Keratinocyte (primary cell): ENCODE measurements at regions not wholly inside any gene's neighbourhood (a gene's known extent, or its start where the extent isn't known, plus 50 kb on each side); places are given as distances from the start of the nearest gene placed in this dataset.

ENCODE experiments used
- DNase-seq: peaks from one replicate; pipeline ENCODE4 v3.0.0-alpha.2; 2011; ENCODE audit warnings: low read depth, missing footprints, low spot score
- FAIRE-seq: peaks from 2 replicates; lab custom pipeline; 2011; peaks lifted over from hg19 to GRCh38; lab: Jason Lieb, UNC
- H2AFZ ChIP-seq: 2 replicates; pipeline ENCODE4 v1.6.0; 2012; ENCODE audit warnings: low read length, control low read depth, inconsistent platforms; ENCODE audit not compliant: control insufficient read depth
- H3K27ac ChIP-seq: 2 replicates; pipeline ENCODE4 v1.5.1; 2011; ENCODE audit warnings: low read length; ENCODE audit not compliant: control insufficient read depth, insufficient read depth
- H3K27me3 ChIP-seq: 3 replicates; pipeline ENCODE4 v1.6.0; 2011; ENCODE audit warnings: low read length; ENCODE audit not compliant: control insufficient read depth, insufficient read depth; ENCODE audit errors: extremely low read depth
- H3K36me3 ChIP-seq, 2 experiments: 2 replicates in 1 of 2; 3 replicates in 1 of 2; pipeline ENCODE4 v1.5.1; 2011; ENCODE audit warnings: low read length in 2 of 2, mild to moderate bottlenecking in 1 of 2; ENCODE audit not compliant: control insufficient read depth in 2 of 2, insufficient read depth in 2 of 2; ENCODE audit errors: extremely low read depth in 1 of 2
- H3K4me1 ChIP-seq: 3 replicates; pipeline ENCODE4 v1.5.1; 2011; ENCODE audit warnings: low read length; ENCODE audit not compliant: control insufficient read depth, insufficient read depth; ENCODE audit errors: extremely low read depth
- H3K4me2 ChIP-seq: 3 replicates; pipeline ENCODE4 v1.6.0; 2011; ENCODE audit warnings: low read depth, low read length; ENCODE audit not compliant: control insufficient read depth, insufficient read depth; ENCODE audit errors: extremely low read depth
- H3K4me3 ChIP-seq, 3 experiments: fragments of 200-600 bp in 1 of 3; sonication (generic) in 1 of 3; 2 replicates in 2 of 3; 3 replicates in 1 of 3; pipeline ENCODE4 v1.5.1; 2011 to 2016; ENCODE audit warnings: low read length in 3 of 3, mild to moderate bottlenecking in 3 of 3, control low read depth in 2 of 3, inconsistent platforms in 1 of 3, low read depth in 1 of 3, mixed read lengths in 1 of 3, mixed run types in 1 of 3, moderate library complexity in 1 of 3; ENCODE audit not compliant: control insufficient read depth in 2 of 3, insufficient read depth in 2 of 3; ENCODE audit errors: extremely low read depth in 1 of 3
- H3K79me2 ChIP-seq: 2 replicates; pipeline ENCODE4 v1.6.0; 2012; ENCODE audit warnings: low read length; ENCODE audit not compliant: control insufficient read depth, insufficient read depth
- H3K9ac ChIP-seq: 3 replicates; pipeline ENCODE4 v1.6.0; 2011; ENCODE audit warnings: low read length; ENCODE audit not compliant: control insufficient read depth, insufficient read depth; ENCODE audit errors: extremely low read depth
- H3K9me1 ChIP-seq: 3 replicates; pipeline ENCODE4 v1.6.0; 2011; ENCODE audit warnings: low read length; ENCODE audit not compliant: control insufficient read depth, insufficient read depth; ENCODE audit errors: extremely low read depth
- H3K9me3 ChIP-seq: 2 replicates; pipeline ENCODE4 v1.5.1; 2012; ENCODE audit warnings: low read depth, low read length; ENCODE audit not compliant: control insufficient read depth
- H4K20me1 ChIP-seq: 3 replicates; pipeline ENCODE4 v1.6.0; 2011; ENCODE audit warnings: low read length; ENCODE audit not compliant: control insufficient read depth, insufficient read depth; ENCODE audit errors: extremely low read depth
- EZH2 ChIP-seq: IDR thresholded peaks from one replicate; pipeline ENCODE4 v1.6.1; 2012; ENCODE audit warnings: inconsistent platforms, mild to moderate bottlenecking, low read length, moderate library complexity
- dilution Hi-C: fragments of 300-500 bp; cut with MboI; formaldehyde crosslinking; loops from one replicate; pipeline ENCODE4 v1.7.0; 2020; ENCODE audit warnings: low sequenced_read_pairs; ENCODE audit not compliant: extremely low pct_ligation_motif_present
- TF ChIP-seq, protein P1 (sequence below), 3 experiments: IDR thresholded peaks in 1 of 3; conservative IDR thresholded peaks in 1 of 3; optimal IDR thresholded peaks in 1 of 3; 2 replicates in 2 of 3; 3 replicates in 1 of 3; pipeline versions ENCODE3 to v1.5.1; 2011; ENCODE audit warnings: low read length in 3 of 3, mild to moderate bottlenecking in 3 of 3, moderate library complexity in 2 of 3, control low read depth in 1 of 3, inconsistent platforms in 1 of 3; ENCODE audit not compliant: insufficient read depth in 2 of 3; ENCODE audit errors: extremely low read depth in 1 of 3

DNA sequence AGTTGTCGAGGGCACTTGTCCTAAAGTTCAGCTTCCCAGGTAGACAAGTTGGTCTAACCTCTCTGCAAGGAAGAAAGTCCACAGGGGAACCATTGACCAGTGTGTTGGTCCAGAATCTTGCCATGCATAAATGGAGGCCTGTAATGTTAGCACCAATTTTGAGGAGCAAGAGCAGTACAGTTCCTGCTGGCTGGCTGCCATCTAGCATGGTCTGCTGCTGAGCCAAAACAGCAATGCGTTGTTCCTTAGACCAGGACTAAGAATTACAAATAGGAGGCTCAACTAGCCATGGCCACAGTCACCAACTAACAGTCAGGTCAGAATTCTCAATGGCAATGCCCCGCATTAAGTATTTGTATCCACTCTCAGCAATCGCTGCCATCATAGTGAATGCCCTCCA lies 72.8 kb upstream of the WIPF1 start:
- TF ChIP-seq, protein P1, sequence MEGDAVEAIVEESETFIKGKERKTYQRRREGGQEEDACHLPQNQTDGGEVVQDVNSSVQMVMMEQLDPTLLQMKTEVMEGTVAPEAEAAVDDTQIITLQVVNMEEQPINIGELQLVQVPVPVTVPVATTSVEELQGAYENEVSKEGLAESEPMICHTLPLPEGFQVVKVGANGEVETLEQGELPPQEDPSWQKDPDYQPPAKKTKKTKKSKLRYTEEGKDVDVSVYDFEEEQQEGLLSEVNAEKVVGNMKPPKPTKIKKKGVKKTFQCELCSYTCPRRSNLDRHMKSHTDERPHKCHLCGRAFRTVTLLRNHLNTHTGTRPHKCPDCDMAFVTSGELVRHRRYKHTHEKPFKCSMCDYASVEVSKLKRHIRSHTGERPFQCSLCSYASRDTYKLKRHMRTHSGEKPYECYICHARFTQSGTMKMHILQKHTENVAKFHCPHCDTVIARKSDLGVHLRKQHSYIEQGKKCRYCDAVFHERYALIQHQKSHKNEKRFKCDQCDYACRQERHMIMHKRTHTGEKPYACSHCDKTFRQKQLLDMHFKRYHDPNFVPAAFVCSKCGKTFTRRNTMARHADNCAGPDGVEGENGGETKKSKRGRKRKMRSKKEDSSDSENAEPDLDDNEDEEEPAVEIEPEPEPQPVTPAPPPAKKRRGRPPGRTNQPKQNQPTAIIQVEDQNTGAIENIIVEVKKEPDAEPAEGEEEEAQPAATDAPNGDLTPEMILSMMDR (optimal IDR thresholded peaks at IDR 0.05 in 1 of 3, IDR thresholded peaks at IDR 0.05 in 1 of 3, conservative IDR thresholded peaks at IDR 0.05 in 1 of 3; ENCODE audit: extremely low read depth in 1 of 3, insufficient read depth in 2 of 3, low read length in 3 of 3), result no peak
- no peak for TF ChIP-seq EZH2
- Histone ChIP-seq H3K79me2 (no peaks in the 10 kb centered on the region), H4K20me1 (no peaks in the 10 kb centered on the region), H2AFZ (no peak overlapping the region), H3K27ac (no peak overlapping the region), H3K9ac (no peak overlapping the region), H3K9me3 (no peaks in the 10 kb centered on the region), H3K27me3 (no peaks in the 10 kb centered on the region), H3K4me2 (no peak overlapping the region), H3K9me1 (no peaks in the 10 kb centered on the region), H3K36me3 (no peaks in the 10 kb centered on the region), H3K4me3 (no peak overlapping the region), H3K4me1 (no peaks in the 10 kb centered on the region)
- FAIRE-seq (no peak), DNase-seq (no peak)
- dilution Hi-C loops, result no loop called here

GRCh38 chr2:174669336-174669735 lies 71.7 kb upstream of the WIPF1 start:
- no peaks in the 10 kb centered on the region for H3K9me1 ChIP-seq
- no peaks in the 10 kb centered on the region for H3K4me1 ChIP-seq
- no peak overlapping the region for H3K27ac ChIP-seq
- H4K20me1 ChIP-seq, result no peaks in the 10 kb centered on the region
- no peak overlapping the region for H2AFZ ChIP-seq
- DNase-seq (no peak), FAIRE-seq (no peak)
- H3K4me2 ChIP-seq, result no peak overlapping the region
- no peaks in the 10 kb centered on the region for H3K27me3 ChIP-seq
- no peaks in the 10 kb centered on the region for H3K36me3 ChIP-seq
- TF ChIP-seq, protein P1 (optimal IDR thresholded peaks at IDR 0.05 in 1 of 3, IDR thresholded peaks at IDR 0.05 in 1 of 3, conservative IDR thresholded peaks at IDR 0.05 in 1 of 3; ENCODE audit: extremely low read depth in 1 of 3, insufficient read depth in 2 of 3, low read length in 3 of 3), result no peak
- no peak for TF ChIP-seq EZH2
- H3K79me2 ChIP-seq, result no peaks in the 10 kb centered on the region
- no peak overlapping the region for H3K9ac ChIP-seq
- dilution Hi-C loops, result no loop called here
- no peak overlapping the region for H3K4me3 ChIP-seq
- H3K9me3 ChIP-seq, result no peaks in the 10 kb centered on the region
